GM12801 (cell line): ENCODE measurements at regions not wholly inside any gene's neighbourhood (a gene's known extent, or its start where the extent isn't known, plus 50 kb on each side); places are given as distances from the start of the nearest gene placed in this dataset.

ENCODE experiments used
- TF ChIP-seq, protein P1 (sequence below): IDR thresholded peaks from one replicate; pipeline ENCODE4 v1.5.1; 2011; ENCODE audit warnings: control low read depth; ENCODE audit not compliant: insufficient read length; ENCODE audit errors: extremely low read depth

DNA sequence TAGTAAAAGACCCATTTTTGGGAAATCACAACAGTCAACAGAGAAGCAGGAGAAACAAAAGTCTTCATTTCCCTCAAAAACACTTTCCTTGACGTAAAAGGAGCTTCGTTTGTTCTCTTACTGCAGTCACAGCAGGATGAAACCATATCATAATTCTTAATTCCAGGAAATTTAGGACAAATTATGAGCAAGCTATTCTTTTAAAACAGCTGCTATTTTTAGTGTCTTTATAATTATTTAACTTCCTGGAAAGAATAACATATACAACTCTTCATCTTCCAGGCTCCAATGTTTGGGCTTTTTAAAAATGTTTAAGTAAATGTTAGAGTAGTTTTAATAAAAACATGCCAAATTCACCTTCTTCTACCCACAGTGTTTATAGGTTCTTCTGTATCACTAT lies 563.5 kb downstream of the LTN1 start:
- TF ChIP-seq, protein P1, sequence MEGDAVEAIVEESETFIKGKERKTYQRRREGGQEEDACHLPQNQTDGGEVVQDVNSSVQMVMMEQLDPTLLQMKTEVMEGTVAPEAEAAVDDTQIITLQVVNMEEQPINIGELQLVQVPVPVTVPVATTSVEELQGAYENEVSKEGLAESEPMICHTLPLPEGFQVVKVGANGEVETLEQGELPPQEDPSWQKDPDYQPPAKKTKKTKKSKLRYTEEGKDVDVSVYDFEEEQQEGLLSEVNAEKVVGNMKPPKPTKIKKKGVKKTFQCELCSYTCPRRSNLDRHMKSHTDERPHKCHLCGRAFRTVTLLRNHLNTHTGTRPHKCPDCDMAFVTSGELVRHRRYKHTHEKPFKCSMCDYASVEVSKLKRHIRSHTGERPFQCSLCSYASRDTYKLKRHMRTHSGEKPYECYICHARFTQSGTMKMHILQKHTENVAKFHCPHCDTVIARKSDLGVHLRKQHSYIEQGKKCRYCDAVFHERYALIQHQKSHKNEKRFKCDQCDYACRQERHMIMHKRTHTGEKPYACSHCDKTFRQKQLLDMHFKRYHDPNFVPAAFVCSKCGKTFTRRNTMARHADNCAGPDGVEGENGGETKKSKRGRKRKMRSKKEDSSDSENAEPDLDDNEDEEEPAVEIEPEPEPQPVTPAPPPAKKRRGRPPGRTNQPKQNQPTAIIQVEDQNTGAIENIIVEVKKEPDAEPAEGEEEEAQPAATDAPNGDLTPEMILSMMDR = no peak

DNA sequence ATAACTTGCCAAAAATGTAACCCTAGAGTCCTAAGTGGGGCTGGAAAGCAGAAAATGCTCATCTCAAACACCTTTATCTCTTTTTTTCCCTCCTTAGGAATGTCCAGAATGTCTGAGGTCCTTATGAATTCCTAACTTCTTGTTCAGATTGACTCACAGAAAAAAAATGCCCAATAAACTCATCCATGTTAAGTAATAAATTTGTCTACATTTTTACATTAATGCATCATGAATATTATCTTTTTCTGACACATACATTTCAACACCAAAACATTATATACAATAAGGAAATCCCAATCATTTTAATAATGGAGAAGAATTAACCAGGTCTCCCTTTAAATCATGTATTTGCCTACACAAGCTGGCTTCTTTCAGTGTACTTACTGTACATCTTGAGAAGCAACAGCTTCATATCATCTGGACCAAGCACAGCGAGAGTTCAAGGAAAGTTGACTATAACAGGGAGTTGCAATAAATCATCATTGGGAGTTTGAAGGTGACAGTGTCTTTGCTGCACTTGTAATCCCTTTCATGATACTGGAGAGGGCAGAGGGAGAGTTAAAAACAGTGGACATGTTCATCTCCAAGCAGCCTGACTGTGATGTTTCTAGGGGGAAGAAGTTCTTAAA lies 565.2 kb downstream of the LTN1 start:
- TF ChIP-seq, protein P1 = no peak

DNA sequence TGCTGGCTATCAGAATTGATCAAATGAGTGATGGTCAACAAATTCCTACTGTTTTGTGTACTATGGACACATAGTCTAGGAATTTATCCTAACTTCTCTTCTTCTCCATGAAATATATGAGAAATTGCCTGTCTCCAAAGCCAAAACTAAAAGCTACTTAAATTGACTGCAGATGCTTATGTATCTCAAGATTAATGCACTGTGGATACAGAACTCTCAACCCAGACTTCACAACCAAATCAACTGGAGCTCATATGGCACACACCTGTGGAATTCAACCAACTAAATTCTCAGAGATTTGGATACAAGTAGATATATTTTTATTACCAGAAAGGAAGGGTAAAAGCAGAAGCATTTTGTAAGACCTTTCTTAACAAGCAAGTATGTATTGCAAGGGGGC lies 566.1 kb downstream of the LTN1 start:
- TF ChIP-seq, protein P1 = no peak

DNA sequence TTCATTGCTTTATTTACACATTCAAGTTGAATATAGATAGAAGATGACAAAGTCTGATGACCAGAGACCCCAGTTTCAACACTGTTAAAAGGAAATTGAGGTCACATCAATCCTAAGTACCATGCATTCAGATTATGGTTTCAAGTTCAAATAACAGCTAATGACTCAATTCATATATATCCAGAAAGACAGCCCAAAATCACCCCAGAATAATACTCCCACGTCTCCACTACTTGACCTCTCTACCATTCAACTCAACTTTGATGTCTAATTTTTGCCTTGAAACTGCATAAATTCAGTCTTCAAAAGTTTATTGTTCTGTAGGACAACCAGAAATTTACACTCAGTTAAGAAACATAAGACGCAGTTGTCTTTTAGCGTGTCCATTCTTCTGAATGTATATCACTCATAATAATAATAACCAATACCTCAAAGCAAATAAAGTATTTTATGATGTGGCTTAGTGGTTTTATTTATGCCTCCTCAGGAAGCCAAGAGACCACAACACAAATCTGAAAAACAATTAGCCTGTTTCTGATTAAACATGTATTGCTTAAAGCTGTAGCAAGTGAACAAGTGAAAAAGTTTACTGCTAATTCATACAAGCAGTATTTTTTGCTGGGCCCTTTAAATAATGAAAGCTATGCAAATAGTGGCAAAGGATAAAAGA lies 569.0 kb downstream of the LTN1 start:
- TF ChIP-seq, protein P1 = no peak

DNA sequence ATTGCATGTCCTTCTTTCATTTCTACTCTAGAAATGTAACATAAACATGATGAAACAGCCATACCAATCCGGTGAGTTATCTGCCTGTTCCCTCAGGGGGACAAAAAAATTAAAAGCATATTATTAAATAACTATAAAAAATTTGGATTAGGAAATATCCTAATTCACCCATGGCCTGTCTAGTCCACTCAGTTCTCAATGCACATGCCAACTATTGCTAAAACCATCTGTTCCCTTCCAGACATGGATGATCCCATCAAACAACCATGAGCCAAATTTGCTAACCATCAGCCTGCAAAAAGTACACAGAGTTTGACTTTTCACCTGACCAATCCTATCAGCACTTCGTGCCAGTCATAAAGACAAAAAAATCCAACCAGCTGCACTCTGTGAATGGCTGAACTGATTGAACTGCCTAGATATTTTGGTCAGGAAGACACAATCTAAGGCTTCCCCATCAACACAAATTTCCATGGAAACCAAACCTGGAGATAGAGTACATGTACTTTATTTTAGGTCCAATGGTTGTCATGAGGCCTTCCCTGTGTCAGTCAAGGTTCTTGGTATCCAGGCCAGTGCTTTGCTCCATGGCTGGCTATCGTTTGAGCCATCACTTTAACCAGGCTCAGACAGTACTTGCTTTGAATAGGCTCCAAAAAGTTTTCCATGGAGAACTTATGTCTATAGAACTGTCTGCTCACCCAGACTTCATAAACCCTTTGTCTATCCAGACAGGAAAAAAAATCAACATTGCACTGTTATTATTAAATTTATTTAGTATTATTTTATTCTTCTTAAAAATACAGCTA lies 570.8 kb downstream of the LTN1 start:
- TF ChIP-seq, protein P1 = no peak

DNA sequence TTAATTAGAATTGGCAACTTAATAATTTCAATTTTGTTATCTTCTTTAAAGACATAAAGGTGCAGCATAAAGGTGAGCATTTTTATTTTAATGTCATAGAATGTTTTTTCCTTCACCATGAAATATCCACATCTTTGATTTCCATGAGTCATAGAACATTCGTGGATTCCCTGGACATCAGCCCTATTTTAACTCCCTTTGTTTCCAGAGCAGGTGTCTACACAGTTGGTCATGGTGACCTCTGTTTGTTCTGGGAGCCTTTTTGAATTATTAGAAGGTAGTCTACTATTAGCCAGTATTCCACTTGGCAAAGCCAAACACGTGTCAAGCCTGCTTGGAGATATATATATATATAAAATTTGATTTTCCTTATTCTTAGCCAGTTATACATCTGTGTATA lies 572.9 kb downstream of the LTN1 start:
- TF ChIP-seq, protein P1 = no peak

DNA sequence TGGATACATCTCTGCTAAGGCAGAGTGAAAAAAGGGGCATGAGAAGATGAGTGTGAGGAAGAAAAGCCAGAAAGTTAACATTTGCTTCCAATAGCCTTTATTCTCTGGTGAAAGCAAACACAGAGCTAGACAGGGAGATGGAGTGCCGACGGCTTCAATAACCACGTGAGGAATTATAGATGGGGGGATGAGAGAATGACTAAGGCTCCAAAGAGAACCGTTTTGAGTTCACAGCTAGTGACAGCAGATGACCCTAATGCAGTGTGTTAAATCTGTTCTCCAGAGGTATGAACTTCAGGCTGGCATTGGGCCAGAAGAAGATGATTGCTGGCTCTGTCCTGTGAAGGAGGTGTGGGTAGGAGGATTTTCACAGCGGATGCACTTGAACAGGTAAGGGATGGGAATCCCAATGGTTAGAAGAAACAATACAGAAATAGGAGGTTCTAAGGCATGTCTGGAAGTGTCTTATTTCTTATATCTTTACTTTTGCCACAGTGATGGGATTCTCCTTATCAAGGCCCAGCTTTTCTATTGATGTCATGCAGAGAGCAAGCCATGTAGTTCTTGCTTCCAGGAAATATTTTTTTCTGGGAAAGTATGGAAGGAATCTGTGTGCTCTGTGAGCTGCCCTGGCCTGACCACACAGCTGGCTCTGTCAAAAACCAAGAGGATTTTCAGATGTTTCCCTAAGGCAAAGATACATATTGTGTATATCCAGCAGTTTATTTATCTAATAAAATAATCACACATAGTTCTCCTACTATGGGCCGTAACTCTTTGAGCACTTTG lies 573.8 kb downstream of the LTN1 start:
- TF ChIP-seq, protein P1 = no peak
